OCI-LY3 (cell line): ENCODE measurements at regions not wholly inside any gene's neighbourhood (a gene's known extent, or its start where the extent isn't known, plus 50 kb on each side); places are given as distances from the start of the nearest gene placed in this dataset.

Experiments used
- EZH2phosphoT487 ChIP-seq: fragments of 200-600 bp; shearing (Covaris generic); IDR thresholded peaks from 2 replicates; pipeline ENCODE4 v1.6.1; 2018; ENCODE audit warnings: antibody characterized with exemption, mixed run types, low read depth
- TF ChIP-seq, protein P1 (sequence below): fragments of 200-600, 300-600 bp; sonication (generic); IDR thresholded peaks from 2 replicates; pipeline ENCODE4 v1.5.1; 2014; ENCODE audit warnings: antibody characterized with exemption, low read length, low read depth

GRCh38 chrX:1071351-1071750, 141.1 kb downstream of the CRLF2 start:
- TF ChIP-seq, protein P1, sequence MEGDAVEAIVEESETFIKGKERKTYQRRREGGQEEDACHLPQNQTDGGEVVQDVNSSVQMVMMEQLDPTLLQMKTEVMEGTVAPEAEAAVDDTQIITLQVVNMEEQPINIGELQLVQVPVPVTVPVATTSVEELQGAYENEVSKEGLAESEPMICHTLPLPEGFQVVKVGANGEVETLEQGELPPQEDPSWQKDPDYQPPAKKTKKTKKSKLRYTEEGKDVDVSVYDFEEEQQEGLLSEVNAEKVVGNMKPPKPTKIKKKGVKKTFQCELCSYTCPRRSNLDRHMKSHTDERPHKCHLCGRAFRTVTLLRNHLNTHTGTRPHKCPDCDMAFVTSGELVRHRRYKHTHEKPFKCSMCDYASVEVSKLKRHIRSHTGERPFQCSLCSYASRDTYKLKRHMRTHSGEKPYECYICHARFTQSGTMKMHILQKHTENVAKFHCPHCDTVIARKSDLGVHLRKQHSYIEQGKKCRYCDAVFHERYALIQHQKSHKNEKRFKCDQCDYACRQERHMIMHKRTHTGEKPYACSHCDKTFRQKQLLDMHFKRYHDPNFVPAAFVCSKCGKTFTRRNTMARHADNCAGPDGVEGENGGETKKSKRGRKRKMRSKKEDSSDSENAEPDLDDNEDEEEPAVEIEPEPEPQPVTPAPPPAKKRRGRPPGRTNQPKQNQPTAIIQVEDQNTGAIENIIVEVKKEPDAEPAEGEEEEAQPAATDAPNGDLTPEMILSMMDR: no peak
- no peak for TF ChIP-seq EZH2phosphoT487
